ENCODE measurements at regions not wholly inside any gene's neighbourhood (a gene's known extent, or its start where the extent isn't known, plus 50 kb on each side); places are given as distances from the start of the nearest gene placed in this dataset.

GRCh38 chr4:122328893-122329292, 49.9 kb upstream of the ADAD1 start:
- no peaks in the 10 kb centered on the region for H4K20me1 ChIP-seq (ENCODE audit: insufficient read depth, low read length)
- H3K27ac ChIP-seq (ENCODE audit: low read length), result no peak overlapping the region
- no peak overlapping the region for H3K9ac ChIP-seq (ENCODE audit: low read length)
- peaks cover 8% of the 10 kb centered on the region for H3K4me1 ChIP-seq (ENCODE audit: low read length)
- no peak overlapping the region for H2AFZ ChIP-seq (ENCODE audit: low read depth, low read length)
- H3K4me2 ChIP-seq (ENCODE audit: low read length), result no peak overlapping the region
- no peak overlapping the region for H3K4me3 ChIP-seq (ENCODE audit: low read length)
- H3K79me2 ChIP-seq (ENCODE audit: low read length), result no peaks in the 10 kb centered on the region
- H3K36me3 ChIP-seq (replicated peaks; ENCODE audit: low read depth, low read length), result peaks cover 5% of the 10 kb centered on the region
- no peak for TF ChIP-seq EZH2phosphoT487 (IDR thresholded peaks at IDR 0.05; ENCODE audit: low read depth)
- TF ChIP-seq, protein P1, sequence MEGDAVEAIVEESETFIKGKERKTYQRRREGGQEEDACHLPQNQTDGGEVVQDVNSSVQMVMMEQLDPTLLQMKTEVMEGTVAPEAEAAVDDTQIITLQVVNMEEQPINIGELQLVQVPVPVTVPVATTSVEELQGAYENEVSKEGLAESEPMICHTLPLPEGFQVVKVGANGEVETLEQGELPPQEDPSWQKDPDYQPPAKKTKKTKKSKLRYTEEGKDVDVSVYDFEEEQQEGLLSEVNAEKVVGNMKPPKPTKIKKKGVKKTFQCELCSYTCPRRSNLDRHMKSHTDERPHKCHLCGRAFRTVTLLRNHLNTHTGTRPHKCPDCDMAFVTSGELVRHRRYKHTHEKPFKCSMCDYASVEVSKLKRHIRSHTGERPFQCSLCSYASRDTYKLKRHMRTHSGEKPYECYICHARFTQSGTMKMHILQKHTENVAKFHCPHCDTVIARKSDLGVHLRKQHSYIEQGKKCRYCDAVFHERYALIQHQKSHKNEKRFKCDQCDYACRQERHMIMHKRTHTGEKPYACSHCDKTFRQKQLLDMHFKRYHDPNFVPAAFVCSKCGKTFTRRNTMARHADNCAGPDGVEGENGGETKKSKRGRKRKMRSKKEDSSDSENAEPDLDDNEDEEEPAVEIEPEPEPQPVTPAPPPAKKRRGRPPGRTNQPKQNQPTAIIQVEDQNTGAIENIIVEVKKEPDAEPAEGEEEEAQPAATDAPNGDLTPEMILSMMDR (IDR thresholded peaks at IDR 0.05; ENCODE audit: low read depth, low read length), result no peak
- no peaks in the 10 kb centered on the region for H3K27me3 ChIP-seq (ENCODE audit: low read depth, low read length)
- no peaks in the 10 kb centered on the region for H3K9me3 ChIP-seq (ENCODE audit: insufficient read depth, low read length)
